HepG2 (cell line): ENCODE measurements at regions not wholly inside any gene's neighbourhood (a gene's known extent, or its start where the extent isn't known, plus 50 kb on each side); places are given as distances from the start of the nearest gene placed in this dataset.
"Not testable (repeated sequence)": the region's sequence is repeated elsewhere in the genome, so short reads cannot be mapped to it uniquely, and the experiment has no call there.

Experiments
- ATAC-seq: fragments of 200-7000 bp; cut with Tn5 transposase; 3 replicates; pipeline ENCODE4 v1.9.1; 2020; ENCODE audit warnings: mild to moderate bottlenecking, moderate library complexity
- BruUV-seq: library from RNA; stranded (reverse); fragments of 400-500 nt; replicated peaks from 2 replicates; lab custom pipeline; 2021; lab: Mats Ljungman, UMichigan
- CTCF ChIA-PET: fragments of 300-600 bp; formaldehyde crosslinking; extraction: SDS; loops from one replicate; lab custom pipeline; 2021; ENCODE audit warnings: low total read pairs, inconsistent platforms, low intra/inter-chr PET ratio; lab: Yijun Ruan, JAX
- POLR2A ChIA-PET: fragments of 350-600 bp; sonication (Branson Sonifier 250); formaldehyde crosslinking; loops from one replicate; lab custom pipeline; 2020; ENCODE audit warnings: antibody characterized with exemption, inconsistent platforms; lab: Yijun Ruan, JAX
- DNase-seq: peaks from one replicate; pipeline ENCODE4 v3.0.0-alpha.2; 2015; ENCODE audit warnings: low spot score
- FAIRE-seq: peaks from 3 replicates; lab custom pipeline; 2011; peaks lifted over from hg19 to GRCh38; lab: Jason Lieb, UNC
- H2AFZ ChIP-seq: one replicate; pipeline ENCODE4 v1.6.1; 2011; ENCODE audit warnings: low read length, inconsistent platforms
- H3K27ac ChIP-seq: fragments of 300-600 bp; 3 replicates; pipeline ENCODE4 v1.8.0; 2011; ENCODE audit warnings: mixed run types, mild to moderate bottlenecking, mixed read lengths, low read length, inconsistent platforms; ENCODE audit not compliant: insufficient read depth; ENCODE audit errors: extremely low read length
- H3K27me3 ChIP-seq, 2 experiments: fragments of 200-600 bp in 1 of 2; 2 replicates in 1 of 2; 3 replicates in 1 of 2; pipeline versions ENCODE4 v1.6.0 to v1.8.0; 2011; ENCODE audit warnings: low read length in 2 of 2, mild to moderate bottlenecking in 2 of 2, moderate library complexity in 2 of 2, inconsistent platforms in 1 of 2; ENCODE audit not compliant: insufficient read depth in 2 of 2, control insufficient read depth in 1 of 2
- H3K36me3 ChIP-seq, 2 experiments: fragments of 200-600 bp in 1 of 2; replicated peaks in 1 of 2; 2 replicates in 1 of 2; 3 replicates in 1 of 2; pipeline versions ENCODE4 v1.5.1 to v1.8.0; 2011; ENCODE audit warnings: low read length in 2 of 2, inconsistent platforms in 1 of 2; ENCODE audit not compliant: insufficient read depth in 2 of 2, control insufficient read depth in 1 of 2
- H3K4me1 ChIP-seq: 2 replicates; pipeline ENCODE4 v1.5.1; 2012; ENCODE audit warnings: low read length, inconsistent platforms; ENCODE audit not compliant: insufficient read depth
- H3K4me2 ChIP-seq: 2 replicates; pipeline ENCODE4 v1.6.0; 2011; ENCODE audit warnings: low read depth, low read length, inconsistent platforms
- H3K4me3 ChIP-seq, 3 experiments: fragments of 200-600 bp in 1 of 3; sonication (generic), shearing (Covaris generic) in 1 of 3; replicated peaks in 1 of 3; 2 replicates each; pipeline ENCODE4 v1.5.1; 2011 to 2016; ENCODE audit warnings: low read length in 3 of 3, inconsistent platforms in 2 of 3, low read depth in 2 of 3, mild to moderate bottlenecking in 2 of 3, control low read depth in 1 of 3, mixed read lengths in 1 of 3; ENCODE audit not compliant: insufficient read depth in 1 of 3
- H3K79me2 ChIP-seq: one replicate; pipeline ENCODE4 v1.6.1; 2011; ENCODE audit warnings: low read length, inconsistent platforms; ENCODE audit not compliant: insufficient read depth
- H3K9ac ChIP-seq: 2 replicates; pipeline ENCODE4 v1.6.0; 2011; ENCODE audit warnings: mild to moderate bottlenecking, low read depth, low read length, inconsistent platforms; ENCODE audit not compliant: insufficient read depth
- H3K9me3 ChIP-seq: 2 replicates; pipeline ENCODE4 v1.5.1; 2012; ENCODE audit warnings: mild to moderate bottlenecking, low read length
- H4K20me1 ChIP-seq: 2 replicates; pipeline ENCODE4 v1.6.0; 2011; ENCODE audit warnings: inconsistent platforms, mild to moderate bottlenecking, low read length, moderate library complexity; ENCODE audit not compliant: insufficient read depth
- ARID5B ChIP-seq: IDR thresholded peaks from 2 replicates; pipeline ENCODE4 v1.4.0; 2020; ENCODE audit warnings: mild to moderate bottlenecking, missing genetic modification reagents
- ATF3 ChIP-seq: sonication (generic); formaldehyde crosslinking; IDR thresholded peaks from 2 replicates; pipeline ENCODE4 v1.4.0; 2020; ENCODE audit warnings: missing genetic modification reagents
- ATF7 ChIP-seq, 2 experiments: fragments of 450-650 bp in 1 of 2; sonication (generic) in 1 of 2; formaldehyde crosslinking in 1 of 2; IDR thresholded peaks; 2 replicates each; pipeline versions ENCODE4 v1.4.0 to v1.6.1; 2016 to 2020; ENCODE audit warnings: antibody characterized with exemption in 1 of 2, mild to moderate bottlenecking in 1 of 2, missing genetic modification reagents in 1 of 2
- BORCS8-MEF2B ChIP-seq: sonication (generic); formaldehyde crosslinking; IDR thresholded peaks from 2 replicates; pipeline ENCODE4 v1.8.0; 2022; ENCODE audit warnings: mild to moderate bottlenecking, missing genetic modification reagents
- CEBPB ChIP-seq: IDR thresholded peaks from 2 replicates; pipeline ENCODE4 v1.6.1; 2011; ENCODE audit warnings: low read depth, low read length, improper control_type of control experiment, borderline replicate concordance
- CEBPG ChIP-seq: IDR thresholded peaks from 2 replicates; pipeline ENCODE4 v1.6.1; 2016
- CTCF ChIP-seq: sonication (generic); formaldehyde crosslinking; IDR thresholded peaks from 2 replicates; pipeline ENCODE4 v1.5.0; 2020; ENCODE audit warnings: mild to moderate bottlenecking, missing genetic modification reagents, moderate library complexity
- ERF ChIP-seq: IDR thresholded peaks from 2 replicates; pipeline ENCODE4 v1.6.1; 2018; ENCODE audit warnings: missing biosample characterization, missing genetic modification reagents
- FOSL2 ChIP-seq: sonication (generic); formaldehyde crosslinking; IDR thresholded peaks from 2 replicates; pipeline ENCODE4 v1.4.0; 2020; ENCODE audit warnings: missing genetic modification reagents
- FOXC1 ChIP-seq: sonication (generic); formaldehyde crosslinking; IDR thresholded peaks from 2 replicates; pipeline ENCODE4 v1.8.0; 2022; ENCODE audit warnings: mild to moderate bottlenecking, missing genetic modification reagents, borderline replicate concordance
- KDM3A ChIP-seq: IDR thresholded peaks from 2 replicates; pipeline ENCODE4 v1.6.1; 2018; ENCODE audit warnings: low read depth, missing compliant biosample characterization
- MIXL1 ChIP-seq: IDR thresholded peaks from 2 replicates; pipeline ENCODE4 v1.6.1; 2016
- RXRB ChIP-seq: IDR thresholded peaks from 2 replicates; pipeline ENCODE4 v1.6.1; 2016; ENCODE audit warnings: borderline replicate concordance, missing genetic modification reagents, missing compliant biosample characterization
- SMC3 ChIP-seq: IDR thresholded peaks from 2 replicates; pipeline ENCODE4 v1.6.1; 2011; ENCODE audit warnings: low read length, improper control_type of control experiment
- SOX6 ChIP-seq, 2 experiments: fragments of 450-650 bp in 1 of 2; sonication (generic) in 1 of 2; formaldehyde crosslinking in 1 of 2; IDR thresholded peaks; 2 replicates each; pipeline versions ENCODE4 v1.4.0 to v1.6.1; 2017 to 2020; ENCODE audit warnings: antibody characterized with exemption in 1 of 2, mild to moderate bottlenecking in 1 of 2, missing genetic modification reagents in 1 of 2
- STAG1 ChIP-seq: sonication (generic); formaldehyde crosslinking; IDR thresholded peaks from 2 replicates; pipeline ENCODE4 v1.4.0; 2020; ENCODE audit warnings: missing genetic modification reagents
- WIZ ChIP-seq: sonication (generic); formaldehyde crosslinking; IDR thresholded peaks from 2 replicates; pipeline ENCODE4 v1.5.1; 2020; ENCODE audit warnings: mild to moderate bottlenecking, missing genetic modification reagents
- ZNF12 ChIP-seq: sonication (generic); formaldehyde crosslinking; IDR thresholded peaks from 2 replicates; pipeline ENCODE4 v1.5.0; 2020; ENCODE audit warnings: missing genetic modification reagents
- WGBS: methylation state at CpG from one replicate; pipeline ENCODE4 v1.1.6; 2017; ENCODE audit warnings: low lambda C conversion rate; 5-methylcytosine and 5-hydroxymethylcytosine counted together
- in situ Hi-C: cut with HindIII; loops from 2 replicates; pipeline ENCODE4 v1.10.0; 2017; ENCODE audit warnings: low pct_unique_long_range_greater_than_20kb; ENCODE audit not compliant: extremely low pct_ligation_motif_present
- intact Hi-C: fragments of 100-400 bp; cut with micrococcal nuclease; formaldehyde crosslinking; loops from one replicate; pipeline ENCODE4 v1.10.0; 2022; ENCODE audit not compliant: unreplicated experiment

GRCh38 chr11:93063086-93063485 is 93.6 kb downstream of the MTNR1B start (continued):
- no peak for TF ChIP-seq ATF7 (IDR thresholded peaks at IDR 0.05)
- TF ChIP-seq ATF7 (CRISPR knock-in tag; IDR thresholded peaks at IDR 0.05): no peak

- WGBS: 40% methylated on average over 2 of the region's 2 CpGs
- H2AFZ ChIP-seq; H3K9me3 ChIP-seq; H3K27me3 ChIP-seq; POLR2A ChIA-PET; H4K20me1 ChIP-seq; H3K9ac ChIP-seq; H3K4me3 ChIP-seq; H3K27ac ChIP-seq; H3K4me1 ChIP-seq; H3K79me2 ChIP-seq; BruUV-seq; H3K36me3 ChIP-seq; TF ChIP-seq SOX6 (IDR thresholded peaks at IDR 0.05): not testable (repeated sequence)
- CTCF ChIA-PET: interaction anchor here (2.0 kb wide), 1 partner anchor 123 kb away, joined by 22 read pairs; no protein-coding TSS in a partner anchor
- ATAC-seq: peak; percentile 75
- peak; percentile 70 for FAIRE-seq
- peak; percentile 30 for DNase-seq
- in situ Hi-C loops (loop anchor here (5.0 kb wide), 1 partner anchor 128 kb away; no protein-coding TSS in a partner anchor), intact Hi-C loops (loop anchor here (1.0 kb wide), 1 partner anchor 123 kb away; no protein-coding TSS in a partner anchor)
- 0 out of 2 replicates have a peak overlapping the region, but pooled peaks have one; percentile 2 for H3K4me2 ChIP-seq
- TF ChIP-seq ATF3 (CRISPR knock-in tag) (0 out of 2 replicates have a peak, but pooled peaks have one; percentile 13), BORCS8-MEF2B (peak; percentile 24; the same call in 1 of the 2 replicates), MIXL1 (CRISPR knock-in tag) (0 out of 2 replicates have a peak, but pooled peaks have one; percentile 19), FOSL2 (CRISPR knock-in tag) (peak; percentile 51), FOXC1 (peak; percentile 49; the same call in 1 of the 2 replicates), WIZ (0 out of 2 replicates have a peak, but pooled peaks have one; percentile 66), CEBPB (peak; percentile 46; the same call in 1 of the 2 replicates), ARID5B (0 out of 2 replicates have a peak, but pooled peaks have one; percentile 14), SOX6 (CRISPR knock-in tag; IDR thresholded peaks at IDR 0.05) (peak; percentile 44), STAG1 (CRISPR knock-in tag) (peak; percentile 74), CEBPG (CRISPR knock-in tag) (peak; percentile 95), KDM3A (CRISPR knock-in tag) (0 out of 2 replicates have a peak, but pooled peaks have one; percentile 50), CTCF (CRISPR knock-in tag) (peak; percentile 81), SMC3 (peak; percentile 73), RXRB (peak; percentile 13; the same call in 1 of the 2 replicates), ERF (CRISPR knock-in tag) (peak; percentile 45; the same call in 1 of the 2 replicates), ZNF12 (CRISPR knock-in tag) (0 out of 2 replicates have a peak, but pooled peaks have one; percentile 21)
These were observed 95.7 kb downstream of the MTNR1B start for GRCh38 chr11:93065074-93065674.
